ENCODE measurements at regions not wholly inside any gene's neighbourhood (a gene's known extent, or its start where the extent isn't known, plus 50 kb on each side); places are given as distances from the start of the nearest gene placed in this dataset.

DNA sequence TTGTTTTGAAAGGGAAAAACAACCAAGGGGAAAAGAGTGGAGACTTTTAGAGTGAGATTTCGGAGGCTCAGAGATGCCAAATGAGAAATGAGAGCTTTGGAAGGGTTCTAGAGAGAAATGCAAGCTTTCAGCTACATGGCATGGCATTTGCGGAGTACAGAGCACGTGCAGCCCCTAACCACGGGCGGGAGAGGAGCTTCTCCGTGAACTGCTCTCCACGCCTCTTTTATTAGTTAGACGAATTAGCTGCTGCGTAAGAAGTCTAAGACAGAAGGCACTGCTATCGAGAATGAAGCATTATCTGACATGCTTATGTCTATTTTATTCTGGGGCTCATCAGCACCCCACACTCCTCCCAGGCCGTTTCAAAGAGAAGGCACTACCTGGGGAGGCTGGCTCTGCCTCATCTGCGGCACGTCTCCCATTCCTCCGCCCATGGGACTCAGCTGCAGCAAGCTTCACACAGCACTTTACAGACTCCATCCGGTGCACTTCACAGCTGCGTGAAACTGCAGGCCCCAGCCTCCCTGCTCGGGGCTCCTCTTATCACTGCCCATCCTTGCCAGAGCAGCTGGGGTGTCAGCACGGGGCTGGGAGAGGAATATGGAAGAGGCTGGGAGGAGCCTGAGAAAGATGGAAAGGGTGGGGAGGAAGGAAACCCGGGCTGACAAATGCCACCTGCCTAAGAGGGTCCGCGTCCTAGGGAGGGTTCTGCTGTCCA is 207.3 kb upstream of the APCDD1 start:
- Histone ChIP-seq H3K27me3 (replicated peaks; ENCODE audit: insufficient read depth, low read length) (no peaks in the 10 kb centered on the region), H3K9ac (ENCODE audit: low read length) (no peak overlapping the region), H3K9me2 (replicated peaks; ENCODE audit: insufficient read depth, low read length) (no peaks in the 10 kb centered on the region), H3K4me1 (ENCODE audit: low read length) (no peaks in the 10 kb centered on the region), H3K79me2 (ENCODE audit: low read length) (no peaks in the 10 kb centered on the region), H3F3A (ENCODE audit: insufficient read depth, low read length) (no peaks in the 10 kb centered on the region), H4K20me1 (ENCODE audit: insufficient read depth, low read length) (no peaks in the 10 kb centered on the region), H3K4me2 (ENCODE audit: low read depth, low read length) (no peak overlapping the region), H3K27ac (ENCODE audit: low read length) (no peak overlapping the region), H3K36me3 (replicated peaks; ENCODE audit: insufficient read depth, low read length) (no peaks in the 10 kb centered on the region), H2AFZ (ENCODE audit: low read length) (no peak overlapping the region), H3K4me3 (ENCODE audit: low read length) (no peak overlapping the region), H3K9me3 (replicated peaks; ENCODE audit: insufficient read depth, low read length) (no peaks in the 10 kb centered on the region)
- no peak for TF ChIP-seq EZH2phosphoT487 (IDR thresholded peaks at IDR 0.05; ENCODE audit: low read length)
- TF ChIP-seq, protein P1, sequence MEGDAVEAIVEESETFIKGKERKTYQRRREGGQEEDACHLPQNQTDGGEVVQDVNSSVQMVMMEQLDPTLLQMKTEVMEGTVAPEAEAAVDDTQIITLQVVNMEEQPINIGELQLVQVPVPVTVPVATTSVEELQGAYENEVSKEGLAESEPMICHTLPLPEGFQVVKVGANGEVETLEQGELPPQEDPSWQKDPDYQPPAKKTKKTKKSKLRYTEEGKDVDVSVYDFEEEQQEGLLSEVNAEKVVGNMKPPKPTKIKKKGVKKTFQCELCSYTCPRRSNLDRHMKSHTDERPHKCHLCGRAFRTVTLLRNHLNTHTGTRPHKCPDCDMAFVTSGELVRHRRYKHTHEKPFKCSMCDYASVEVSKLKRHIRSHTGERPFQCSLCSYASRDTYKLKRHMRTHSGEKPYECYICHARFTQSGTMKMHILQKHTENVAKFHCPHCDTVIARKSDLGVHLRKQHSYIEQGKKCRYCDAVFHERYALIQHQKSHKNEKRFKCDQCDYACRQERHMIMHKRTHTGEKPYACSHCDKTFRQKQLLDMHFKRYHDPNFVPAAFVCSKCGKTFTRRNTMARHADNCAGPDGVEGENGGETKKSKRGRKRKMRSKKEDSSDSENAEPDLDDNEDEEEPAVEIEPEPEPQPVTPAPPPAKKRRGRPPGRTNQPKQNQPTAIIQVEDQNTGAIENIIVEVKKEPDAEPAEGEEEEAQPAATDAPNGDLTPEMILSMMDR (IDR thresholded peaks at IDR 0.05; ENCODE audit: low read length), result no peak
- TF ChIP-seq EZH2 (optimal IDR thresholded peaks at IDR 0.05; ENCODE audit: low read depth, low read length), result no peak
- no peak for DNase-seq

DNA sequence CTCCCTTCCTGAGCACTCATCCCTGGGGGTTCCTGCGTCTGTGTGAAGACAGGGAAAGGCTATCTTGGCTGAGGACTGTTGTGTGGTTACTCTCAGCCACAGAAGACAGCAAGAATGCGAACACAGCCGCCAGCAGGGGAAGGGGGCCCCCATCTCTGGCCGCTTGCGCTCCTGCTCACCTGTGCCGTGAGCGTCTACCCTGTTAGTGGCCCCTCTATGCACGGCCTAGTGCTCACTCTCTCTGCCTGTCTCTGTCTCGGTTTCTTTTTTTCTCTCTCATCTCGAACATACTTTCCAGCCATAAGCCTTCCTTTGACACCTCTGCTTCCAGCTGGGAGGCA is 206.7 kb upstream of the APCDD1 start:
- TF ChIP-seq EZH2phosphoT487 (IDR thresholded peaks at IDR 0.05; ENCODE audit: low read length) (no peak), EZH2 (optimal IDR thresholded peaks at IDR 0.05; ENCODE audit: low read depth, low read length) (no peak)
- TF ChIP-seq, protein P1 (IDR thresholded peaks at IDR 0.05; ENCODE audit: low read length), result no peak
- Histone ChIP-seq H3K9me3 (replicated peaks; ENCODE audit: insufficient read depth, low read length) (no peaks in the 10 kb centered on the region), H3F3A (ENCODE audit: insufficient read depth, low read length) (no peaks in the 10 kb centered on the region), H3K79me2 (ENCODE audit: low read length) (no peaks in the 10 kb centered on the region), H3K9ac (ENCODE audit: low read length) (no peak overlapping the region), H4K20me1 (ENCODE audit: insufficient read depth, low read length) (no peaks in the 10 kb centered on the region), H3K27ac (ENCODE audit: low read length) (no peak overlapping the region), H3K4me3 (ENCODE audit: low read length) (no peak overlapping the region), H3K36me3 (replicated peaks; ENCODE audit: insufficient read depth, low read length) (no peaks in the 10 kb centered on the region), H3K4me1 (ENCODE audit: low read length) (no peaks in the 10 kb centered on the region), H3K27me3 (replicated peaks; ENCODE audit: insufficient read depth, low read length) (no peaks in the 10 kb centered on the region), H3K4me2 (ENCODE audit: low read depth, low read length) (no peak overlapping the region), H3K9me2 (replicated peaks; ENCODE audit: insufficient read depth, low read length) (no peaks in the 10 kb centered on the region), H2AFZ (ENCODE audit: low read length) (no peak overlapping the region)
- DNase-seq, result no peak

DNA sequence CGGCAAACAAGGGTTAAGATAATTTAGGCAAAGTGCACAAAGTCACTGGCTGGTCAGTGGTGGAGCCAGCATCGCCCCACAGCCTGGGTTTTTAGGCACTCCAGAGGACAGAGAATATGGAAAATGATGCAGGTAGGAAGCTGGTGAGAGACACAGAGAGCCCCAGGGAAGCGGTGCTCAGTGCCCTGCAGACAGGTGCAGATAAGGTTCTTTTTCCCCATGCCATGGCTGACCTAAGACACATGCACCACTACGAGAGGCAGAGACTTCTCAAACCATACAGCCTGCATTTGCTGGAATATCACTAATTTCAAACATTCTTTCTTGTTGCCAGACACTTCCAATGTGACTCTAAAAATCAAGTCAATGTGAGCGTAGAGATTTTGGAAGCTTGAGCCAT is 205.7 kb upstream of the APCDD1 start:
- Histone ChIP-seq H3K4me3 (ENCODE audit: low read length) (no peak overlapping the region), H3K9me3 (replicated peaks; ENCODE audit: insufficient read depth, low read length) (no peaks in the 10 kb centered on the region), H4K20me1 (ENCODE audit: insufficient read depth, low read length) (no peaks in the 10 kb centered on the region), H3K27ac (ENCODE audit: low read length) (no peak overlapping the region), H3K79me2 (ENCODE audit: low read length) (no peaks in the 10 kb centered on the region), H2AFZ (ENCODE audit: low read length) (no peak overlapping the region), H3K4me1 (ENCODE audit: low read length) (no peaks in the 10 kb centered on the region), H3K36me3 (replicated peaks; ENCODE audit: insufficient read depth, low read length) (no peaks in the 10 kb centered on the region), H3K27me3 (replicated peaks; ENCODE audit: insufficient read depth, low read length) (no peaks in the 10 kb centered on the region), H3K9ac (ENCODE audit: low read length) (no peak overlapping the region), H3K4me2 (ENCODE audit: low read depth, low read length) (no peak overlapping the region), H3F3A (ENCODE audit: insufficient read depth, low read length) (no peaks in the 10 kb centered on the region), H3K9me2 (replicated peaks; ENCODE audit: insufficient read depth, low read length) (no peaks in the 10 kb centered on the region)
- TF ChIP-seq, protein P1 (IDR thresholded peaks at IDR 0.05; ENCODE audit: low read length), result no peak
- TF ChIP-seq EZH2 (optimal IDR thresholded peaks at IDR 0.05; ENCODE audit: low read depth, low read length), result no peak
- no peak for TF ChIP-seq EZH2phosphoT487 (IDR thresholded peaks at IDR 0.05; ENCODE audit: low read length)
- DNase-seq, result no peak

Measured in MM.1S (cell line).